ENCODE measurements at regions not wholly inside any gene's neighbourhood (a gene's known extent, or its start where the extent isn't known, plus 50 kb on each side); places are given as distances from the start of the nearest gene placed in this dataset.

DNA sequence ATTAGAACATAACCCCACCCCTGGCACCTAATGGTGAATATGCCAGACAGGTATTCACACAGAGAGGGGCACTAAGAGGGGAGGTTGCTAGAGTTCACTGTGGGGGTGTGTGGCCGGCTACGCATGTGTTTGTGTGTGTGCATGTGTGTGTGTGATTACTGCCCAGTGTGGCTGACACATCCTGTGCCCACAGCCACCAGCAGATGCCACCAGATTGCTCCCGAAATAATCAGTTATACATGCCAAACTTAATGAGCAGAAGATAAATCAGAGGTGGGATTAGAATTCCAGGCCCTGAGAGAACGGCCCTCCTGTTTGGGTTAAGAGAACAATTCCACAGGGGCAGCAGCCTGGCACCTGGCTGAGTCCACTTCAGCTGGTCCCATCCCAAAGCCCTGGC, 91.8 kb upstream of the TBCA start:
- TF ChIP-seq POLR2AphosphoS5 (IDR thresholded peaks at IDR 0.05; ENCODE audit: insufficient read depth in 1 of 2, low read depth in 1 of 2): no peak
- TF ChIP-seq, protein P1, sequence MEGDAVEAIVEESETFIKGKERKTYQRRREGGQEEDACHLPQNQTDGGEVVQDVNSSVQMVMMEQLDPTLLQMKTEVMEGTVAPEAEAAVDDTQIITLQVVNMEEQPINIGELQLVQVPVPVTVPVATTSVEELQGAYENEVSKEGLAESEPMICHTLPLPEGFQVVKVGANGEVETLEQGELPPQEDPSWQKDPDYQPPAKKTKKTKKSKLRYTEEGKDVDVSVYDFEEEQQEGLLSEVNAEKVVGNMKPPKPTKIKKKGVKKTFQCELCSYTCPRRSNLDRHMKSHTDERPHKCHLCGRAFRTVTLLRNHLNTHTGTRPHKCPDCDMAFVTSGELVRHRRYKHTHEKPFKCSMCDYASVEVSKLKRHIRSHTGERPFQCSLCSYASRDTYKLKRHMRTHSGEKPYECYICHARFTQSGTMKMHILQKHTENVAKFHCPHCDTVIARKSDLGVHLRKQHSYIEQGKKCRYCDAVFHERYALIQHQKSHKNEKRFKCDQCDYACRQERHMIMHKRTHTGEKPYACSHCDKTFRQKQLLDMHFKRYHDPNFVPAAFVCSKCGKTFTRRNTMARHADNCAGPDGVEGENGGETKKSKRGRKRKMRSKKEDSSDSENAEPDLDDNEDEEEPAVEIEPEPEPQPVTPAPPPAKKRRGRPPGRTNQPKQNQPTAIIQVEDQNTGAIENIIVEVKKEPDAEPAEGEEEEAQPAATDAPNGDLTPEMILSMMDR (IDR thresholded peaks at IDR 0.05): no peak
- no peak for TF ChIP-seq POLR2A (IDR thresholded peaks at IDR 0.05)

Data from vagina (tissue), 2 donors.